SKM-1 (cell line): ENCODE measurements at regions not wholly inside any gene's neighbourhood (a gene's known extent, or its start where the extent isn't known, plus 50 kb on each side); places are given as distances from the start of the nearest gene placed in this dataset.

Experiments
- DNase-seq: peaks from one replicate; lab custom pipeline; 2025; ENCODE audit not compliant: unreplicated experiment; lab: John Stamatoyannopoulos, UW

- no peak for DNase-seq
Observed at GRCh38 chr10:8463853-8464252, 409.4 kb downstream of the GATA3 start.

- DNase-seq: no peak
Observed at GRCh38 chr10:8468477-8468876, 414.0 kb downstream of the GATA3 start.

- DNase-seq: no peak
Observed at GRCh38 chr10:8473205-8473604, 418.7 kb downstream of the GATA3 start.

GRCh38 chr10:8477300-8477699 is 422.8 kb downstream of the GATA3 start:
- no peak for DNase-seq

- no peak for DNase-seq
Observed at GRCh38 chr10:8481718-8482504, 427.4 kb downstream of the GATA3 start.

GRCh38 chr10:8485032-8485431 is 430.5 kb downstream of the GATA3 start:
- DNase-seq: no peak

GRCh38 chr10:8487346-8487745 is 432.9 kb downstream of the GATA3 start:
- no peak for DNase-seq

- DNase-seq: no peak
Observed at GRCh38 chr10:8489232-8489631, 434.7 kb downstream of the GATA3 start.

- DNase-seq: no peak
Observed at GRCh38 chr10:8489823-8490222, 435.3 kb downstream of the GATA3 start.

- DNase-seq: no peak
Observed at GRCh38 chr10:8498290-8498689, 443.8 kb downstream of the GATA3 start.

- DNase-seq: no peak
Observed at GRCh38 chr10:8498881-8499280, 444.4 kb downstream of the GATA3 start.

GRCh38 chr10:8499312-8499711 is 444.8 kb downstream of the GATA3 start:
- DNase-seq: no peak

GRCh38 chr10:8499752-8500390 is 445.4 kb downstream of the GATA3 start:
- DNase-seq: no peak

- DNase-seq: no peak
Observed at GRCh38 chr10:8502573-8502972, 448.1 kb downstream of the GATA3 start.

GRCh38 chr10:8504499-8504898 is 450.0 kb downstream of the GATA3 start:
- no peak for DNase-seq

- no peak for DNase-seq
Observed at GRCh38 chr10:8507156-8507555, 452.7 kb downstream of the GATA3 start.

GRCh38 chr10:8508882-8509281 is 454.4 kb downstream of the GATA3 start:
- no peak for DNase-seq

GRCh38 chr10:8510471-8510870 is 456.0 kb downstream of the GATA3 start:
- no peak for DNase-seq

- DNase-seq: no peak
Observed at GRCh38 chr10:8511026-8511425, 456.5 kb downstream of the GATA3 start.

- no peak for DNase-seq
Observed at GRCh38 chr10:8513155-8514147, 459.0 kb downstream of the GATA3 start.

- no peak for DNase-seq
Observed at GRCh38 chr10:8520382-8520781, 465.9 kb downstream of the GATA3 start.
